Memory B cell (primary cell): ENCODE measurements at regions not wholly inside any gene's neighbourhood (a gene's known extent, or its start where the extent isn't known, plus 50 kb on each side); places are given as distances from the start of the nearest gene placed in this dataset.
"Not testable (repeated sequence)": the region's sequence is repeated elsewhere in the genome, so short reads cannot be mapped to it uniquely, and the experiment has no call there.

Source experiments
- ATAC-seq: fragments of 150-1000 bp; cut with Tn5 transposase; 2 replicates; pipeline ENCODE4 v1.10.0; 2021; ENCODE audit warnings: low read depth, mild to moderate bottlenecking, moderate library complexity
- DNase-seq, 2 donors: peaks; one replicate each; pipeline ENCODE4 v3.0.0; 2022; ENCODE audit warnings: low spot score in 2 of 2
- H3K27ac Mint-ChIP-seq: one replicate; pipeline ENCODE4 v1.8.0; 2022; ENCODE audit warnings: mild to moderate bottlenecking, moderate library complexity, mixed read lengths
- H3K27me3 Mint-ChIP-seq: one replicate; pipeline ENCODE4 v1.8.0; 2022; ENCODE audit warnings: mixed read lengths
- H3K36me3 Mint-ChIP-seq: one replicate; pipeline ENCODE4 v1.8.0; 2022; ENCODE audit warnings: mild to moderate bottlenecking, mixed read lengths
- H3K4me1 Mint-ChIP-seq: one replicate; pipeline ENCODE4 v1.8.0; 2022; ENCODE audit warnings: mixed read lengths
- H3K4me3 Mint-ChIP-seq: one replicate; pipeline ENCODE4 v1.8.0; 2022; ENCODE audit warnings: mild to moderate bottlenecking, moderate library complexity, mixed read lengths
- H3K9me3 Mint-ChIP-seq: one replicate; pipeline ENCODE4 v1.8.0; 2022; ENCODE audit warnings: mixed read lengths

GRCh38 chr7:93830141-93830925 is 60.2 kb downstream of the TFPI2 start:
- Mint-ChIP-seq H3K36me3 (no peaks in the 10 kb centered on the region), H3K27me3 (peaks cover 3% of the 10 kb centered on the region), H3K9me3 (no peaks in the 10 kb centered on the region), H3K4me1 (no peaks in the 10 kb centered on the region), H3K4me3 (no peak overlapping the region), H3K27ac (no peak overlapping the region)
- ATAC-seq (no peak), DNase-seq (no peak)

- ATAC-seq: no peak
- Mint-ChIP-seq H3K27ac (no peak overlapping the region), H3K9me3 (no peaks in the 10 kb centered on the region), H3K36me3 (no peaks in the 10 kb centered on the region), H3K4me3 (no peak overlapping the region), H3K27me3 (peaks cover 3% of the 10 kb centered on the region), H3K4me1 (no peaks in the 10 kb centered on the region)
- DNase-seq: no peak
Observed at GRCh38 chr7:93828260-93828659, 62.3 kb downstream of the TFPI2 start.

- no peak for ATAC-seq
- no peaks in the 10 kb centered on the region for H3K4me1 Mint-ChIP-seq
- no peak overlapping the region for H3K4me3 Mint-ChIP-seq
- H3K27ac Mint-ChIP-seq: no peak overlapping the region
- H3K36me3 Mint-ChIP-seq: no peaks in the 10 kb centered on the region
- peaks cover 5% of the 10 kb centered on the region for H3K27me3 Mint-ChIP-seq
- DNase-seq: no peak
- no peaks in the 10 kb centered on the region for H3K9me3 Mint-ChIP-seq
Observed at GRCh38 chr7:93823621-93824020, 66.9 kb downstream of the TFPI2 start.

GRCh38 chr7:93821463-93821862 is 69.1 kb downstream of the TFPI2 start:
- Mint-ChIP-seq H3K36me3 (no peaks in the 10 kb centered on the region), H3K4me3 (no peak overlapping the region), H3K27ac (no peak overlapping the region), H3K27me3 (peaks cover 2% of the 10 kb centered on the region), H3K9me3 (no peaks in the 10 kb centered on the region), H3K4me1 (no peaks in the 10 kb centered on the region)
- DNase-seq: no peak
- peak; percentile 31 for ATAC-seq

- DNase-seq: no peak
- no peak overlapping the region for H3K4me3 Mint-ChIP-seq
- no peak overlapping the region for H3K27ac Mint-ChIP-seq
Observed at GRCh38 chr7:93819699-93820098, 70.9 kb downstream of the TFPI2 start.

GRCh38 chr7:93817526-93817925 is 73.0 kb downstream of the TFPI2 start:
- H3K27ac Mint-ChIP-seq: no peak overlapping the region
- no peak for ATAC-seq
- H3K9me3 Mint-ChIP-seq: no peaks in the 10 kb centered on the region
- DNase-seq: no peak
- H3K27me3 Mint-ChIP-seq: peaks cover 2% of the 10 kb centered on the region
- H3K4me3 Mint-ChIP-seq: no peak overlapping the region
- H3K36me3 Mint-ChIP-seq: no peaks in the 10 kb centered on the region
- no peaks in the 10 kb centered on the region for H3K4me1 Mint-ChIP-seq

More at GRCh38 chr7:93819699-93820098, 70.9 kb downstream of the TFPI2 start:
- no peaks in the 10 kb centered on the region for H3K36me3 Mint-ChIP-seq
- no peak for ATAC-seq
- H3K27me3 Mint-ChIP-seq: peaks cover 2% of the 10 kb centered on the region
- H3K9me3 Mint-ChIP-seq: no peaks in the 10 kb centered on the region
- H3K4me1 Mint-ChIP-seq: no peaks in the 10 kb centered on the region

GRCh38 chr7:93817004-93817403 is 73.5 kb downstream of the TFPI2 start:
- Mint-ChIP-seq H3K27me3 (peaks cover 2% of the 10 kb centered on the region), H3K4me3 (no peak overlapping the region), H3K36me3 (no peaks in the 10 kb centered on the region), H3K4me1 (no peaks in the 10 kb centered on the region), H3K9me3 (no peaks in the 10 kb centered on the region), H3K27ac (no peak overlapping the region)
- ATAC-seq: no peak
- DNase-seq: no peak

GRCh38 chr7:93813514-93813913 is 77.0 kb downstream of the TFPI2 start:
- no peaks in the 10 kb centered on the region for H3K36me3 Mint-ChIP-seq
- ATAC-seq (no peak), DNase-seq (no peak)
- H3K4me1 Mint-ChIP-seq: no peaks in the 10 kb centered on the region
- no peaks in the 10 kb centered on the region for H3K9me3 Mint-ChIP-seq
- H3K27ac Mint-ChIP-seq: no peak overlapping the region
- H3K27me3 Mint-ChIP-seq: peaks cover 2% of the 10 kb centered on the region
- no peak overlapping the region for H3K4me3 Mint-ChIP-seq

GRCh38 chr7:93812061-93812460 is 78.5 kb downstream of the TFPI2 start:
- Mint-ChIP-seq H3K4me1 (no peaks in the 10 kb centered on the region), H3K36me3 (no peaks in the 10 kb centered on the region)

GRCh38 chr7:93811198-93811597 is 79.4 kb downstream of the TFPI2 start:
- Mint-ChIP-seq H3K27me3 (peaks cover 2% of the 10 kb centered on the region), H3K9me3 (no peaks in the 10 kb centered on the region), H3K36me3 (no peaks in the 10 kb centered on the region), H3K4me3 (no peak overlapping the region), H3K4me1 (no peaks in the 10 kb centered on the region), H3K27ac (no peak overlapping the region)
- DNase-seq (no peak), ATAC-seq (no peak)

More at GRCh38 chr7:93812061-93812460, 78.5 kb downstream of the TFPI2 start:
- ATAC-seq: no peak
- no peaks in the 10 kb centered on the region for H3K9me3 Mint-ChIP-seq
- no peak overlapping the region for H3K27ac Mint-ChIP-seq
- H3K27me3 Mint-ChIP-seq: peaks cover 2% of the 10 kb centered on the region
- no peak for DNase-seq
- H3K4me3 Mint-ChIP-seq: no peak overlapping the region

- no peak overlapping the region for H3K4me3 Mint-ChIP-seq
- H3K27me3 Mint-ChIP-seq: peaks cover 2% of the 10 kb centered on the region
- H3K9me3 Mint-ChIP-seq: no peaks in the 10 kb centered on the region
- no peaks in the 10 kb centered on the region for H3K4me1 Mint-ChIP-seq
- no peak for ATAC-seq
- no peak for DNase-seq
- H3K27ac Mint-ChIP-seq: no peak overlapping the region
- H3K36me3 Mint-ChIP-seq: no peaks in the 10 kb centered on the region
Observed at GRCh38 chr7:93810561-93810960, 80.0 kb downstream of the TFPI2 start.

GRCh38 chr7:93804726-93805125 is 85.8 kb downstream of the TFPI2 start:
- H3K4me1 Mint-ChIP-seq: no peaks in the 10 kb centered on the region
- DNase-seq (no peak), ATAC-seq (no peak)
- H3K4me3 Mint-ChIP-seq: no peak overlapping the region
- H3K27ac Mint-ChIP-seq: no peak overlapping the region
- H3K27me3 Mint-ChIP-seq: peaks cover 4% of the 10 kb centered on the region
- peaks cover 2% of the 10 kb centered on the region for H3K9me3 Mint-ChIP-seq
- no peaks in the 10 kb centered on the region for H3K36me3 Mint-ChIP-seq

- Mint-ChIP-seq H3K9me3 (peaks cover 2% of the 10 kb centered on the region), H3K4me3 (no peak overlapping the region), H3K36me3 (no peaks in the 10 kb centered on the region), H3K27ac (no peak overlapping the region), H3K4me1 (no peaks in the 10 kb centered on the region), H3K27me3 (peaks cover 2% of the 10 kb centered on the region)
- ATAC-seq (no peak), DNase-seq (no peak)
Observed at GRCh38 chr7:93799750-93800357, 90.7 kb downstream of the TFPI2 start.

- not testable (repeated sequence) for H3K4me3 Mint-ChIP-seq
Observed at GRCh38 chr7:93793084-93793697, 97.4 kb downstream of the TFPI2 start.

More at GRCh38 chr7:93793084-93793697, 97.4 kb downstream of the TFPI2 start:
- H3K36me3 Mint-ChIP-seq, H3K4me1 Mint-ChIP-seq, ATAC-seq, H3K9me3 Mint-ChIP-seq, H3K27me3 Mint-ChIP-seq, DNase-seq, H3K27ac Mint-ChIP-seq: not testable (repeated sequence)
